HepG2 (cell line): ENCODE measurements at regions not wholly inside any gene's neighbourhood (a gene's known extent, or its start where the extent isn't known, plus 50 kb on each side); places are given as distances from the start of the nearest gene placed in this dataset.

ENCODE experiments used
- SP4 ChIP-seq: sonication (generic); formaldehyde crosslinking; IDR thresholded peaks from 2 replicates; pipeline ENCODE4 v1.8.1; 2023; ENCODE audit warnings: mild to moderate bottlenecking, missing genetic modification reagents
- ZFP37 ChIP-seq: sonication (generic); formaldehyde crosslinking; IDR thresholded peaks from 2 replicates; pipeline ENCODE4 v1.4.0; 2020; ENCODE audit warnings: missing genetic modification reagents, borderline replicate concordance
- TF ChIP-seq, protein P1 (sequence below): IDR thresholded peaks from 2 replicates; pipeline ENCODE4 v1.6.1; 2016; ENCODE audit warnings: control low read depth

DNA sequence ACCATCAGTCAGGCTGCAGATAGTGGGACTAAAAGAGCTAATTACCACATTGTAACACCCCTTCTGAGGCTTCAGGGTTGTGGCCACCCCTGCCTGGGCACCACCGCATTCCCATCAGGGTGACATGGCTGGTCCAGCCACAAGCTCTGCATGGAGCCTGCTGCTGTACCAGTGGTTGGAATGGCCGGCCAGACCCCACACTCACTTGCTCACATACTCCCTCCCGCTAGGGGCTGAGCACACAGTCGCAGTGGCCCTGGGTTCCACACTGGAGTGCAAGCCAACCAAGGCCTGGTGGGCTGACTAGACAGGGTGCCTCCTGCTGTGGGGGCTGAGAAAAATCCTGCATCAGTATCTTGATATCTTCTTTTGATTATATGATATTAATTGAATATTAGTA, 182.8 kb upstream of the STK17B start:
- TF ChIP-seq SP4 (CRISPR knock-in tag) (no peak), ZFP37 (no peak)
- TF ChIP-seq, protein P1, sequence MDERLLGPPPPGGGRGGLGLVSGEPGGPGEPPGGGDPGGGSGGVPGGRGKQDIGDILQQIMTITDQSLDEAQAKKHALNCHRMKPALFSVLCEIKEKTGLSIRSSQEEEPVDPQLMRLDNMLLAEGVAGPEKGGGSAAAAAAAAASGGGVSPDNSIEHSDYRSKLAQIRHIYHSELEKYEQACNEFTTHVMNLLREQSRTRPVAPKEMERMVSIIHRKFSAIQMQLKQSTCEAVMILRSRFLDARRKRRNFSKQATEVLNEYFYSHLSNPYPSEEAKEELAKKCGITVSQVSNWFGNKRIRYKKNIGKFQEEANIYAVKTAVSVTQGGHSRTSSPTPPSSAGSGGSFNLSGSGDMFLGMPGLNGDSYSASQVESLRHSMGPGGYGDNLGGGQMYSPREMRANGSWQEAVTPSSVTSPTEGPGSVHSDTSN (CRISPR knock-in tag), result no peak
